CD4-positive, alpha-beta T cell (primary cell): ENCODE measurements at regions not wholly inside any gene's neighbourhood (a gene's known extent, or its start where the extent isn't known, plus 50 kb on each side); places are given as distances from the start of the nearest gene placed in this dataset.
"Not testable (repeated sequence)": the region's sequence is repeated elsewhere in the genome, so short reads cannot be mapped to it uniquely, and the experiment has no call there.

Experiments used
- ATAC-seq: fragments of 200-7000 bp; cut with Tn5 transposase; one replicate; pipeline ENCODE4 v1.10.0; 2022; ENCODE audit warnings: mild to moderate bottlenecking; ENCODE audit not compliant: poor library complexity
- CTCF ChIA-PET: fragments of 350-600 bp; sonication (Branson Sonifier 250); formaldehyde crosslinking; loops from one replicate; lab custom pipeline; 2021; ENCODE audit warnings: antibody characterized with exemption, inconsistent platforms; lab: Charles Lee
- POLR2A ChIA-PET: fragments of 350-600 bp; sonication (Branson Sonifier 250); formaldehyde crosslinking; loops from one replicate; lab custom pipeline; 2021; ENCODE audit warnings: antibody characterized with exemption, inconsistent platforms; lab: Charles Lee
- DNase-seq, 14 experiments: peaks; one replicate each; pipeline ENCODE4 v3.0.0-alpha.2; 2013 to 2020; ENCODE audit warnings: mixed read lengths in 2 of 14
- H3K27ac ChIP-seq, 2 donors: one replicate each; pipeline versions ENCODE4 v1.5.1 to v1.7.0; 2013; ENCODE audit warnings: low read length in 2 of 2, low read depth in 1 of 2, mild to moderate bottlenecking in 1 of 2
- H3K27me3 ChIP-seq, 2 experiments: 1 replicate in 1 of 2; 2 replicates in 1 of 2; pipeline versions ENCODE4 v1.6.1 to v1.7.0; 2013; ENCODE audit warnings: low read length in 2 of 2, control low read depth in 1 of 2, mild to moderate bottlenecking in 1 of 2, moderate library complexity in 1 of 2; ENCODE audit not compliant: insufficient read depth in 2 of 2, control insufficient read depth in 1 of 2
- H3K36me3 ChIP-seq: one replicate; pipeline ENCODE4 v1.6.1; 2013; ENCODE audit warnings: low read length, control low read depth; ENCODE audit not compliant: insufficient read depth
- H3K4me1 ChIP-seq: one replicate; pipeline ENCODE4 v1.6.1; 2013; ENCODE audit warnings: low read length, control low read depth; ENCODE audit not compliant: insufficient read depth
- H3K4me3 ChIP-seq: one replicate; pipeline ENCODE4 v1.5.1; 2013; ENCODE audit warnings: mild to moderate bottlenecking, low read length, moderate library complexity
- H3K9me3 ChIP-seq, 2 experiments: 1 replicate in 1 of 2; 2 replicates in 1 of 2; pipeline versions ENCODE4 v1.6.1 to v1.7.0; 2013; ENCODE audit warnings: low read length in 2 of 2, mild to moderate bottlenecking in 2 of 2, control low read depth in 1 of 2, moderate library complexity in 1 of 2; ENCODE audit not compliant: control insufficient read depth in 1 of 2, insufficient read depth in 1 of 2
- H3K27ac Mint-ChIP-seq: one replicate; pipeline ENCODE4 v1.8.0; 2020; ENCODE audit warnings: mixed read lengths
- H3K27me3 Mint-ChIP-seq: one replicate; pipeline ENCODE4 v1.8.0; 2021; ENCODE audit warnings: mixed read lengths
- H3K36me3 Mint-ChIP-seq: one replicate; pipeline ENCODE4 v1.8.0; 2021; ENCODE audit warnings: low read depth, mixed read lengths
- H3K4me1 Mint-ChIP-seq: one replicate; pipeline ENCODE4 v1.8.0; 2021; ENCODE audit warnings: low read depth, mixed read lengths
- H3K4me3 Mint-ChIP-seq: one replicate; pipeline ENCODE4 v1.8.0; 2020; ENCODE audit warnings: mild to moderate bottlenecking, mixed read lengths
- H3K9me3 Mint-ChIP-seq: one replicate; pipeline ENCODE4 v1.8.0; 2020; ENCODE audit warnings: mixed read lengths
- intact Hi-C, 2 experiments: fragments of 100-400 bp; cut with DNase I in 1 of 2; cut with micrococcal nuclease in 1 of 2; formaldehyde crosslinking; loops; one replicate each; pipeline versions ENCODE4 v1.15.1 to v1.9.0; 2023 to 2025; cut with DNase I, micrococcal nuclease

GRCh38 chr7:75201606-75202079, 109.3 kb downstream of the GTF2IRD2B start:
- H3K27ac Mint-ChIP-seq, intact Hi-C loops, H3K4me1 Mint-ChIP-seq, CTCF ChIA-PET, H3K4me3 ChIP-seq, H3K27me3 ChIP-seq, ATAC-seq, H3K27ac ChIP-seq, H3K9me3 ChIP-seq, H3K27me3 Mint-ChIP-seq, DNase-seq, POLR2A ChIA-PET, H3K36me3 ChIP-seq, H3K4me1 ChIP-seq, H3K4me3 Mint-ChIP-seq, H3K36me3 Mint-ChIP-seq, H3K9me3 Mint-ChIP-seq: not testable (repeated sequence)

GRCh38 chr7:75205367-75206085, 113.1 kb downstream of the GTF2IRD2B start:
- CTCF ChIA-PET, H3K27me3 Mint-ChIP-seq: not testable (repeated sequence)

GRCh38 chr7:75215460-75215859, 123.1 kb downstream of the GTF2IRD2B start:
- H3K4me3 ChIP-seq, ATAC-seq, H3K36me3 ChIP-seq, H3K9me3 ChIP-seq, H3K27me3 Mint-ChIP-seq, H3K4me1 Mint-ChIP-seq, H3K4me1 ChIP-seq, DNase-seq, H3K4me3 Mint-ChIP-seq, H3K27me3 ChIP-seq, intact Hi-C loops, H3K9me3 Mint-ChIP-seq, CTCF ChIA-PET, H3K27ac Mint-ChIP-seq, H3K36me3 Mint-ChIP-seq, H3K27ac ChIP-seq, POLR2A ChIA-PET: not testable (repeated sequence)

More at GRCh38 chr7:75205367-75206085, 113.1 kb downstream of the GTF2IRD2B start:
- H3K27ac ChIP-seq, H3K9me3 ChIP-seq, H3K4me1 Mint-ChIP-seq, H3K4me3 Mint-ChIP-seq, POLR2A ChIA-PET, DNase-seq, H3K27me3 ChIP-seq, ATAC-seq, H3K27ac Mint-ChIP-seq, intact Hi-C loops, H3K9me3 Mint-ChIP-seq, H3K36me3 ChIP-seq, H3K4me3 ChIP-seq, H3K36me3 Mint-ChIP-seq, H3K4me1 ChIP-seq: not testable (repeated sequence)

GRCh38 chr7:75216963-75217362, 124.6 kb downstream of the GTF2IRD2B start:
- H3K27ac Mint-ChIP-seq, H3K4me1 Mint-ChIP-seq, H3K9me3 Mint-ChIP-seq, H3K36me3 Mint-ChIP-seq, H3K4me3 ChIP-seq, H3K27ac ChIP-seq, ATAC-seq, CTCF ChIA-PET, H3K9me3 ChIP-seq, H3K27me3 Mint-ChIP-seq, H3K4me3 Mint-ChIP-seq, POLR2A ChIA-PET, H3K4me1 ChIP-seq, H3K27me3 ChIP-seq, H3K36me3 ChIP-seq, intact Hi-C loops, DNase-seq: not testable (repeated sequence)

- intact Hi-C loops, H3K9me3 ChIP-seq, POLR2A ChIA-PET: not testable (repeated sequence)
Measured at GRCh38 chr7:75226102-75226501, 133.7 kb downstream of the GTF2IRD2B start.

GRCh38 chr7:75229558-75229957, 137.2 kb downstream of the GTF2IRD2B start:
- H3K4me1 Mint-ChIP-seq, H3K27me3 ChIP-seq, POLR2A ChIA-PET, H3K4me3 ChIP-seq, CTCF ChIA-PET, H3K27ac Mint-ChIP-seq, H3K4me1 ChIP-seq, H3K9me3 ChIP-seq, H3K36me3 Mint-ChIP-seq, H3K36me3 ChIP-seq, DNase-seq, H3K4me3 Mint-ChIP-seq, intact Hi-C loops, H3K27ac ChIP-seq, H3K9me3 Mint-ChIP-seq, H3K27me3 Mint-ChIP-seq, ATAC-seq: not testable (repeated sequence)

More at GRCh38 chr7:75226102-75226501, 133.7 kb downstream of the GTF2IRD2B start:
- H3K27me3 Mint-ChIP-seq, DNase-seq, H3K27me3 ChIP-seq, H3K4me1 ChIP-seq, H3K27ac ChIP-seq, H3K4me1 Mint-ChIP-seq, H3K27ac Mint-ChIP-seq, CTCF ChIA-PET, H3K4me3 ChIP-seq, H3K9me3 Mint-ChIP-seq, ATAC-seq, H3K36me3 Mint-ChIP-seq, H3K36me3 ChIP-seq, H3K4me3 Mint-ChIP-seq: not testable (repeated sequence)

- H3K27ac ChIP-seq, CTCF ChIA-PET, intact Hi-C loops, H3K36me3 Mint-ChIP-seq, H3K27me3 Mint-ChIP-seq, H3K36me3 ChIP-seq, H3K27ac Mint-ChIP-seq, POLR2A ChIA-PET, H3K4me1 ChIP-seq, H3K27me3 ChIP-seq, DNase-seq, H3K4me3 Mint-ChIP-seq, ATAC-seq, H3K4me1 Mint-ChIP-seq, H3K4me3 ChIP-seq, H3K9me3 Mint-ChIP-seq, H3K9me3 ChIP-seq: not testable (repeated sequence)
Measured at GRCh38 chr7:75230558-75230957, 138.2 kb downstream of the GTF2IRD2B start.
